ENCODE measurements at regions not wholly inside any gene's neighbourhood (a gene's known extent, or its start where the extent isn't known, plus 50 kb on each side); places are given as distances from the start of the nearest gene placed in this dataset.

GRCh38 chr4:138759554-138759902 lies 256.1 kb upstream of the NOCT start:
- intact Hi-C loops (cut with DNase I) = no loop called here
- TF ChIP-seq POLR2A (IDR thresholded peaks at IDR 0.05) (no peak), CTCF (IDR thresholded peaks at IDR 0.05) (no peak), EP300 (IDR thresholded peaks at IDR 0.05) (no peak)
- DNase-seq = no peak
- H3K4me1 ChIP-seq (ENCODE audit: insufficient read depth) = no peaks in the 10 kb centered on the region
- no peaks in the 10 kb centered on the region for H3K27me3 ChIP-seq
- H3K9me3 ChIP-seq = no peaks in the 10 kb centered on the region
- H3K36me3 ChIP-seq = no peaks in the 10 kb centered on the region
- 85 to 88% (median 87%) methylated on average over 2 of the region's 2 CpGs for WGBS, 3 donors
- H3K27ac ChIP-seq = no peak overlapping the region
- H3K4me3 ChIP-seq = no peak overlapping the region

GRCh38 chr4:138758876-138759553 lies 256.6 kb upstream of the NOCT start:
- Histone ChIP-seq H3K4me1 (ENCODE audit: insufficient read depth) (no peaks in the 10 kb centered on the region), H3K36me3 (no peaks in the 10 kb centered on the region), H3K4me3 (no peak overlapping the region), H3K27me3 (no peaks in the 10 kb centered on the region), H3K9me3 (no peaks in the 10 kb centered on the region), H3K27ac (no peak overlapping the region)
- DNase-seq = no peak
- WGBS, 3 donors = 87 to 90% (median 88%) methylated on average over 9 of the region's 9 CpGs
- intact Hi-C loops (cut with DNase I) = no loop called here
- no peak for TF ChIP-seq EP300 (IDR thresholded peaks at IDR 0.05)

GRCh38 chr4:138758196-138758595 lies 257.4 kb upstream of the NOCT start:
- TF ChIP-seq POLR2A (IDR thresholded peaks at IDR 0.05) (no peak), EP300 (IDR thresholded peaks at IDR 0.05) (no peak), CTCF (IDR thresholded peaks at IDR 0.05) (no peak)
- Histone ChIP-seq H3K27ac (no peak overlapping the region), H3K4me3 (no peak overlapping the region), H3K36me3 (no peaks in the 10 kb centered on the region), H3K27me3 (no peaks in the 10 kb centered on the region), H3K9me3 (no peaks in the 10 kb centered on the region), H3K4me1 (ENCODE audit: insufficient read depth) (no peaks in the 10 kb centered on the region)
- DNase-seq = no peak
- intact Hi-C loops (cut with DNase I) = no loop called here
- WGBS, 3 donors = 81 to 88% (median 87%) methylated on average over 5 of the region's 5 CpGs

GRCh38 chr4:138757432-138757831 lies 258.1 kb upstream of the NOCT start:
- 79 to 84% (median 83%) methylated on average over 4 of the region's 4 CpGs for WGBS, 3 donors

More at GRCh38 chr4:138757432-138757831, 258.1 kb upstream of the NOCT start:
- DNase-seq = no peak
- Histone ChIP-seq H3K4me1 (ENCODE audit: insufficient read depth) (no peaks in the 10 kb centered on the region), H3K36me3 (no peaks in the 10 kb centered on the region), H3K27ac (no peak overlapping the region), H3K27me3 (no peaks in the 10 kb centered on the region), H3K9me3 (no peaks in the 10 kb centered on the region), H3K4me3 (no peak overlapping the region)
- TF ChIP-seq CTCF (IDR thresholded peaks at IDR 0.05) (no peak), EP300 (IDR thresholded peaks at IDR 0.05) (no peak), POLR2A (IDR thresholded peaks at IDR 0.05) (no peak)
- intact Hi-C loops (cut with DNase I) = no loop called here
